SH-SY5Y (cell line): ENCODE measurements at regions not wholly inside any gene's neighbourhood (a gene's known extent, or its start where the extent isn't known, plus 50 kb on each side); places are given as distances from the start of the nearest gene placed in this dataset.

Experiments used
- GATA2 ChIP-seq: IDR thresholded peaks from 2 replicates; pipeline ENCODE4 v1.6.1; 2011; ENCODE audit warnings: mild to moderate bottlenecking, low read depth, low read length
- GATA3 ChIP-seq: IDR thresholded peaks from 2 replicates; pipeline ENCODE4 v1.6.1; 2011; ENCODE audit warnings: low read depth, mild to moderate bottlenecking, low read length, moderate library complexity

- TF ChIP-seq GATA2 (no peak), GATA3 (no peak)
Observed at GRCh38 chr1:57845041-57845440, 421.2 kb upstream of the DAB1 start.
